GM12872 (cell line): ENCODE measurements at regions not wholly inside any gene's neighbourhood (a gene's known extent, or its start where the extent isn't known, plus 50 kb on each side); places are given as distances from the start of the nearest gene placed in this dataset.

ENCODE experiments used
- CTCF ChIP-seq: IDR thresholded peaks from 3 replicates; pipeline ENCODE4 v1.5.1; 2011; ENCODE audit warnings: low read depth, mild to moderate bottlenecking, low read length, moderate library complexity; ENCODE audit not compliant: insufficient read depth

DNA sequence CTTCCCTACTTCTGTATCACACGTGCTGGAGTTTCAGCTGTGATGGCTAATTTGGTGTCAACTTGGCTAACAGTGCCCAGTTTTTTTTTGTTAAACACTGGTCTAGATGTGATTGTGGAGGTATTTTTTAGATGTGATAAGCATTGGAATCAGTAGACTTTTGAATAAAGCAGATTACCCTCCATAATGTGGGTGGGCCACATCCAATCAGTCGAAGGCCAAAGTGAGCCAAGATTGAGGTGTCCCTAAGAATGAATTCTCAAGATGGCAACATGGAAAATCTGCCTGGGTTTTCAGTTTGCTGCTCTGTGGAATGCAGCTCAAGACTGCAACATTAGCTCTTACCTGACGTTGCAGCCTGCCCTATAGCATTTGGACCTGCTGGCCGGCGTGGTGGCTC, 68.8 kb upstream of the AGBL1 start:
- no peak for TF ChIP-seq CTCF

DNA sequence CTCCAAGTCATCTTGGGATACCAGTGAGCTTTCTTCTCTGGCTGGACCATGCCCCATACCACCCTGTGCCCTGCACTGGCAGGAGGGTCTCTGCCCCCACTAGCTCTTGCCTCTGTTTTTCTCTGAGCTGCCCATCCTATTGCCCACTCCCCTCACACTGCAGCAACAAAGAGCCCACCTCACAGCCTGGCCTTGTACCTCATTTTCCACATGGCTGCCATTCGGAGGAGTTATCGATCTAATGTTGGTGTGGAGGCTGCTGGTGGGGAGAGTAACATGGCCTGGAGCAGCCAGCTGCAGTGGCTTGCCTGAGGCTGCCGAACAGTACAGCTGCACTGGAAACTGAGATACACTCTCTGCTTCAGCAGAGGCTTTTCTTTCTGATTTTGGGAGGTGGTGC, 65.7 kb upstream of the AGBL1 start:
- TF ChIP-seq CTCF = no peak

DNA sequence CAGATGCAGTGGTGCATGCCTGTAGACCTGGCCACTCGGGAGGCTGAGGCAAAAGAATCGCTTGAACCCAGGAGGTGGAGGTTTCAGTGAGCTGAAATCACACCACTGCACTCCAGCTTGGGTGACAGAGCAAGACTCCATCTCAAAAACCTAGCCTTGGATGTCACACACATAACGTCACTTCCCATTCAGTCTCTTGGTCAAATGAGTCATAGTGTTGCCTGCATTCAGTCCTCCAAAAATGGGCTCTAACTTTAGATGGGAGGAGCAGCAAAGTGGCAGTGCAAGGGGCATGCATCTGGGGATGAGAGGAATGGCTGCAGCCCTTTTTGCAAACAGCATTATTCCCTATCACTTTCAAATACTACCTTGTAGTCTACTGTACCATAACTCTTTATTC, 62.9 kb upstream of the AGBL1 start:
- no peak for TF ChIP-seq CTCF

DNA sequence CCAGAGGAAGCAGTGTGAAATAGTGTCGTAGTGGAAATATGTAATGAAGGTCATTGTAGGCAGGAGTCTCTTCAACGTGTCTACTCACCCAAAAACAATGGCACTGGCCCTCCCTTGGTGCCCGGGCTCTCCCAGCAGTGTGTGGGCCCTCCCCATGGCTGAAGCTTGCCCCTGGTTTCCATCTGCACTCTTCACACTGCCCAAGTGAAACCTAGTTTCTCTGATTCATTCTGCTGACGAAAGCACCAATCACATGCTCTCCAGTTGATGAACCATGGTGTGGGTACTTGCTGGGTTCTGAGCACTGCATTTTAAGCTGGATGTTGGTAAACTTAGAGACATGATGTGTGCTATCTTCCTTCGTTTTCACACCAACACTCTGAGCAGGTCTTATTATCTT, 61.0 kb upstream of the AGBL1 start:
- no peak for TF ChIP-seq CTCF

DNA sequence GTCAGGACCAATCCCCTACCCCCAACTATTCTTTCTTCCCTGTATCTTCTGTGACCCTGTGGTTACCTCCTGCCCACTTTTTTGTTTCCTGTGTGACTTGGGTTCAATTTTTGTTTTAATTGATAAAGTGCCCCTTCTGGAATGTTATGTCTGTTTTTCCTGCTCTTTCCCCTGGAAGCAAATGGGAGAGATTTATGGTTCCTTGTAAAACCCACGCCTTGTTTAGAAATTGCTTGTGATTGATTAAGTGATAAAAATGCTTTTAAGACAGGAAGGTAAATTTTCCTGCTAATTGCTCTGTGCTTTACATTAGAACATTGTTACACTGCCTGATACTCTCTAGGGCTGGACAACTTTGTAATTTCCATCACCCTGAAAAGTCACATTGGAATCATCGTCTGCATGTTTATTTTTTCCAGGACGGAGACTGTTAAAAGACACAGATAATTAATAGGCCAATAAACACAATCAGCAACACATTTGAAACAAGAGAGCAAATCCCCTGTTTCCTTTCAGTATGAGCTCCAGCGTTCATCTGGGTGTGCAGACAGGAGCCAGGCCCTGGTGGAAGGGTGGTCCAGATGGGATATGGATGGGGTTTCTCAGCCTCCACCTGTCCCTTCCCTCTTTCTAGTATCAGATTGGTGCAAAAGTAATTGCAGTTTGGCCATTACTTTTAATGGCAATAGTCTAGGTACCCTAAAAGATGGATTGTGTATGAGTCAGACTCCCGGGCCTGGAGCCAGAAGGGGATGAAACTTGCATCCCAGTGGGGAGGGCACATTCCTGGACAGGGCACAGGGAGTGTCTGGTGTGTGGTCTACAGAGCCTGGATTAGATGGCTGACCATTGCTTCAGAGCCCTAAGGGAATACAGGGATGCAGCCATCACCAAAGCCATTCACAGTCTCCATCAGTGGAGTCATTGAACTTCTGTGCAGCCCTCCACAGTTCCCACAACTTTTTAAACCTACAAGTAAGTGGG, 58.1 kb upstream of the AGBL1 start:
- TF ChIP-seq CTCF = no peak

- no peak for TF ChIP-seq CTCF
Measured at GRCh38 chr15:86028961-86029360, 50.7 kb upstream of the AGBL1 start.
